Ovary (tissue), 7 donors: ENCODE measurements at regions not wholly inside any gene's neighbourhood (a gene's known extent, or its start where the extent isn't known, plus 50 kb on each side); places are given as distances from the start of the nearest gene placed in this dataset.

ENCODE experiments used
- DNase-seq, 5 donors: peaks; one replicate each; pipeline ENCODE4 v3.0.0-alpha.2; 2019 to 2020
- H3K27ac ChIP-seq, 2 donors: fragments of 200-600 bp; one replicate each; pipeline versions ENCODE4 v1.5.1 to v1.8.0; 2019 to 2022
- H3K27me3 ChIP-seq: fragments of 200-600 bp; one replicate; pipeline ENCODE4 v1.8.0; 2022
- H3K36me3 ChIP-seq: fragments of 200-600 bp; sonication (generic); one replicate; pipeline ENCODE4 v1.5.1; 2019
- H3K4me1 ChIP-seq: one replicate; pipeline ENCODE4 v1.8.1; 2013; ENCODE audit warnings: mild to moderate bottlenecking, moderate library complexity; ENCODE audit not compliant: insufficient read depth
- H3K4me3 ChIP-seq: fragments of 200-600 bp; sonication (generic); one replicate; pipeline ENCODE4 v1.5.1; 2017
- H3K9me3 ChIP-seq, 2 donors: fragments of 200-600 bp in 1 of 2; sonication (generic) in 1 of 2; one replicate each; pipeline versions ENCODE4 v1.5.1 to v1.8.1; 2013 to 2019; ENCODE audit warnings: mild to moderate bottlenecking in 1 of 2, moderate library complexity in 1 of 2
- CTCF ChIP-seq, 3 donors: fragments of 450-650 bp in 2 of 3; fragments of 200-600 bp in 1 of 3; IDR thresholded peaks; one replicate each; pipeline versions ENCODE4 v1.5.1 to v1.8.0; 2016 to 2022; ENCODE audit warnings: antibody characterized with exemption in 3 of 3, mild to moderate bottlenecking in 1 of 3
- EP300 ChIP-seq: sonication (generic); formaldehyde crosslinking; IDR thresholded peaks from one replicate; pipeline ENCODE4 v1.6.1; 2017; ENCODE audit warnings: antibody characterized with exemption
- POLR2A ChIP-seq: fragments of 450-650 bp; IDR thresholded peaks from one replicate; pipeline ENCODE4 v1.6.1; 2017; ENCODE audit warnings: antibody characterized with exemption, mild to moderate bottlenecking, moderate library complexity
- WGBS, 3 donors: extraction: QIAGEN DNeasy Blood & Tissue Kit in 1 of 3; methylation state at CpG; one replicate each; pipeline versions ENCODE4 v1.1.5 to v1.1.7; 2013 to 2017; 5-methylcytosine and 5-hydroxymethylcytosine counted together
- intact Hi-C, 4 donors: fragments of 100-400 bp; cut with DNase I; formaldehyde crosslinking; loops; one replicate each; pipeline versions ENCODE4 v1.11.0 to v1.15.1; 2022 to 2023
- donor health status: DM: no; HTN: no; CAD: no; lungs with moderate emphysema.
- donor health status: DM: no; HTN: no; CAD: no.
- donor health status: Bipolar disorder and iron deficiency.
- donor health status: DM: no; HTN: no; CAD: no.
- donor health status: DM: yes; HTN: yes; CAD: no.

GRCh38 chr13:107065036-107065435 is 497.1 kb upstream of the ARGLU1 start:
- Histone ChIP-seq H3K4me3 (no peak overlapping the region), H3K27me3 (no peaks in the 10 kb centered on the region), H3K9me3 (no peaks in the 10 kb centered on the region), H3K4me1 (no peaks in the 10 kb centered on the region), H3K27ac (no peak overlapping the region), H3K36me3 (no peaks in the 10 kb centered on the region)
- no peak for DNase-seq
- 91 to 97% (median 93%) methylated on average over 3 of the region's 3 CpGs for WGBS, 3 donors
- intact Hi-C loops: no loop called here
- no peak for TF ChIP-seq EP300
- no peak for TF ChIP-seq CTCF (IDR thresholded peaks at IDR 0.05)
- no peak for TF ChIP-seq POLR2A

GRCh38 chr13:107057028-107057631 is 489.2 kb upstream of the ARGLU1 start:
- H3K27me3 ChIP-seq: no peaks in the 10 kb centered on the region
- intact Hi-C loops: no loop called here
- no peaks in the 10 kb centered on the region for H3K4me1 ChIP-seq
- no peaks in the 10 kb centered on the region for H3K9me3 ChIP-seq
- no peak for DNase-seq
- H3K27ac ChIP-seq: no peak overlapping the region
- H3K36me3 ChIP-seq: no peaks in the 10 kb centered on the region
- no peak overlapping the region for H3K4me3 ChIP-seq
- 47 to 72% (median 69%) methylated on average over 3 of the region's 3 CpGs for WGBS, 3 donors
- no peak for TF ChIP-seq CTCF (IDR thresholded peaks at IDR 0.05)
- TF ChIP-seq EP300: no peak
- no peak for TF ChIP-seq POLR2A

- no peak overlapping the region for H3K27ac ChIP-seq
These were observed 475.4 kb upstream of the ARGLU1 start for GRCh38 chr13:107043021-107043956.

DNA sequence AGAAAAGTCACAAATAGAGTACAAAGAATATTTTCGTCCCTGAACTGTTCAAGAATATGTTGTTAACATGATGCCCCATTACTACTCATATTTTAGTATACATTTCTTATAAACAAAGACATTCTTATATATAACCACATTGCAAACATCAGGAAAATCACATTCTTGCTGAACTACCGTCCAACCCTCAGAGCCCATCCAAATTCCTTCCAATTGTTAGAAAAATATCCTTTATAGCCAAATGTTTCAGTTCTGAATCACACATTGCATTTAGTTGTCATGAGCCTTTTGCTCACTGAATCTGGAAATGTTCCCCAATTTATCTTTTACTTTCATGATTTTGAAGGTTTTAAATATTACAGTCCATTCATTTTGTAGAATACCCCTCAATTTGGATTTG is 467.8 kb upstream of the ARGLU1 start:
- Histone ChIP-seq H3K27me3 (no peaks in the 10 kb centered on the region), H3K9me3 (no peaks in the 10 kb centered on the region), H3K4me3 (no peak overlapping the region), H3K36me3 (no peaks in the 10 kb centered on the region), H3K27ac (no peak overlapping the region), H3K4me1 (no peaks in the 10 kb centered on the region)
- no peak for TF ChIP-seq CTCF (IDR thresholded peaks at IDR 0.05)
- TF ChIP-seq POLR2A: no peak
- TF ChIP-seq EP300: no peak
- DNase-seq: no peak
- intact Hi-C loops: no loop called here
- 19 to 34% (median 22%) methylated on average over 2 of the region's 2 CpGs for WGBS, 3 donors

More at GRCh38 chr13:107043021-107043956, 475.4 kb upstream of the ARGLU1 start:
- H3K27me3 ChIP-seq: no peaks in the 10 kb centered on the region
- H3K4me1 ChIP-seq: no peaks in the 10 kb centered on the region
- no peaks in the 10 kb centered on the region for H3K9me3 ChIP-seq
- 20 to 26% (median 23%) methylated on average over 7 of the region's 7 CpGs for WGBS, 3 donors
- no peaks in the 10 kb centered on the region for H3K36me3 ChIP-seq
- DNase-seq: no peak
- H3K4me3 ChIP-seq: no peak overlapping the region
- intact Hi-C loops: no loop called here
- no peak for TF ChIP-seq EP300

DNA sequence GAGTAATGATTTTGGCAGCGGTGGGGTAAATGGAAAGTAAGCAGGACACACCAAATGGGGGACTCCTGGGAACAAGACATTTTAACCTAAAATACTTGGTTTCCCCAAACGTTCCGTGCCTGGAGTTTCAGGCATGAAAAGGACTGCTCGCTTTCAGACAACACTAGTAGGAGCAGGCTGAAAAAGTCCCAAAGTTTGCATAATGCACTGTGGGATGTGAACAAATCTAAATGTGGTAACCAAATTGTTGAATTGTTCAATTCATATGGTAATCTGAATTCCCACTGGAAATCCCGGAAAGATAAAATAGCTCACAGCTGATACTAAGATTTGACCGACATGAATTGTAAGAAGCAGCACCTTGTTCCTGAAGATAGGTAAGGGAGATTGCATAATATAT is 467.2 kb upstream of the ARGLU1 start:
- Histone ChIP-seq H3K36me3 (no peaks in the 10 kb centered on the region), H3K27ac (no peak overlapping the region), H3K4me1 (no peaks in the 10 kb centered on the region), H3K9me3 (no peaks in the 10 kb centered on the region), H3K27me3 (no peaks in the 10 kb centered on the region), H3K4me3 (no peak overlapping the region)
- no peak for TF ChIP-seq EP300
- no peak for TF ChIP-seq CTCF (IDR thresholded peaks at IDR 0.05)
- TF ChIP-seq POLR2A: no peak
- no peak for DNase-seq
- intact Hi-C loops: no loop called here
- 82 to 88% (median 86%) methylated on average over 6 of the region's 6 CpGs for WGBS, 3 donors
